HG02571 (cell line): ENCODE measurements at regions not wholly inside any gene's neighbourhood (a gene's known extent, or its start where the extent isn't known, plus 50 kb on each side); places are given as distances from the start of the nearest gene placed in this dataset.
"Not testable (repeated sequence)": the region's sequence is repeated elsewhere in the genome, so short reads cannot be mapped to it uniquely, and the experiment has no call there.

Experiments used
- ATAC-seq: cut with Tn5 transposase; IDR thresholded peaks from one replicate; pipeline ENCODE4 v1.9.1; 2021; ENCODE audit warnings: mild to moderate bottlenecking, moderate library complexity; ENCODE audit not compliant: unreplicated experiment

- ATAC-seq, result no peak
Measured at GRCh38 chr4:120209706-120210105, 143.1 kb upstream of the MAD2L1 start.

DNA sequence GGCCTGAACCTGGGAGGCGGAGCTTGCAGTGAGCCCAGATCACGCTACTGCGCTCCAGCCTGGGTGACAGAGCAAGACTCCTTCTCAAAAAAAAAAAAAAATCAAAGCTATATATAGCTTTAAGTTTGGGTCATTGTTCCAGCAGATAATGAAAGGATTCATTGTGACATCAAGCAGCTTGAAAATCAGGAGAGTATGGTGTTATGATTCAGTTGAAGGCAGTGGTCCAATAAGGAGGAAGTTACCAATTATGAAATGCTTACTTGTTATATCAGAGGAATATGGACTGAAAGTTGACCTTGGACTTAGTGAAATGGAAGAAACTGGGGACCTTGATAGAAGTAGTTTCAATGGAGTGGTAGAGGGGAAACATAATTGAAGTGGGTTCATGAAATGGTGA is 140.4 kb upstream of the MAD2L1 start:
- no peak for ATAC-seq

DNA sequence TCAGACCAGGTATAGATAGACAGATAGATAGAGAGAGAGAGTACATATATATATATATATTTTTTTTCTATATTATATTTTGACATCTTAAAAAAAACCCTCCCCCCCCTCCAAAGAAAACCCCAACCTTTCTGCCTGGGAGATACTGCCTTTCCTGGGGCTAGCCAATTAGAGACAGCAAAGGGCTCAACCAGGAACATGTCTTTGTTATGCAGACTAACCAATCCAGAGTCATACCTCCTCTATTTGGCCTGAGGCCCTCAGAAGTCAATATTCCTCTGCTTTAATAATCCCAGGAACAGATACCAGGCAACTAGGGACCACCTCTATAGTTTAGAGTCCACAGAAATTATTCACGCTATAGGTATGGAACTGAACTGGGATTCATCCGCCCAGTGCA is 135.6 kb upstream of the MAD2L1 start:
- ATAC-seq, result no peak

DNA sequence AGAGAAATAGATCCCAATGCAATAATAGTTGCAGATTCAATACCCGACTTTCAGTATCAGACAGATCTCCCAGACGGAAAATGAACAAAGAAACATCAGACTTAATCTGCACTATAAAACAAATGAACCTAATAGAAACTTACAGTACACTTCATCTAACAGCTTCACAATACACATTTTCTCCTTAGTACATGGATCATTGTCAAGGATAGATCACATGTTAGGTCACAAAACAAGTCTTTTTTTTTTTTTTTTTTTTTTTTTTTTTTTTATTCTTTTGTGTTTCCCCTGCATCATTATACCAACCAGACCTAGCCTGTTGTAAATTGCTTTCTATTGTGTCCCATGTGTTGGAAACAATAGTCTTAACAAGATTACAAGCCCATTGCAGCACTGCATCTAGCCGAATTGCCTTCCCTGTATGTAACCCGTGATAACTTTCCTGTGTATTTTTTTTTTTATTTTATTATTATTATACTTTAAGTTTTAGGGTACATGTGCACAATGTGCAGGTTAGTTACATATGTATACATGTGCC is 134.0 kb upstream of the MAD2L1 start:
- ATAC-seq, result not testable (repeated sequence)

DNA sequence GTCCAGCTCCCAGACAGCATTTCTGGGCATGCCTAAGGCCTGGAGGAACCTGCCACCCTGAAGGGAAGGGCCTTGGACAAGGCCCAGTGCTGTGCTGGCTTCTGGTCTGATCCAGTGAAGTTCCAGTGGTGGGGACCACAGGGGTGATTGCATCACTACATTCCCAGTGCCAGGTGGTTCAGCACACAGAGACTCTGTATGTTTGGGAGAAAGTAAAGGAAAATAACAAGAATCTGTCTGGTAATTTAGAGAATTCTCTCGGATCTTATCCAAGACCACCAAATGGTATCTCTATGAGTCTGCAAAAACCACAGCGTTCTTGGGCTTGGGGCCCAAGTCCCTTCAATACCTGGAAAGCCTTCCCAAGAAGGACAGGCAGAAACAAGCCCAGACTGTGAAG is 131.8 kb upstream of the MAD2L1 start:
- ATAC-seq, result no peak

DNA sequence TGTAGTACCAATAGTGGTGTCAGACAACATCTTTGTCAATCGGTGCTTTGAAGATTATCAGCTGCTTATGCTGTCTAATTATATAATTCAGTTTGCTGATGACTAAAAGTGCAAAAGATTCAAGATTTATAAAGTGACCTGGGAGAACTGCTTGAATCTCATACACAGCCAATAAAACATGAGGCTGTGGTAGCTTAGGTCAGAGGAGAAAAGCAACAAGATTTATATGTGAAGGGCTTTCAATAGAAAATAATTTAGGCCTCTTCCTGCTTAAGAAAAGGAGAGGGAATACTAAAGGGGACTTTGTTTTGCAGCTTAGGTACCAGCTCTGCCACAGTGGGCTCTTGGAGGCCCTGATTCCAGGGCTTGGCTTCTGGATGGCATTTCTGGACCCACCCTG is 111.0 kb upstream of the MAD2L1 start:
- no peak for ATAC-seq

GRCh38 chr4:120175272-120175671 is 108.6 kb upstream of the MAD2L1 start:
- no peak for ATAC-seq

- ATAC-seq, result no peak
Measured at GRCh38 chr4:120163895-120164294, 97.2 kb upstream of the MAD2L1 start.

GRCh38 chr4:120158841-120159463 is 92.3 kb upstream of the MAD2L1 start:
- ATAC-seq, result no peak

- no peak for ATAC-seq
Measured at GRCh38 chr4:120158046-120158445, 91.4 kb upstream of the MAD2L1 start.

DNA sequence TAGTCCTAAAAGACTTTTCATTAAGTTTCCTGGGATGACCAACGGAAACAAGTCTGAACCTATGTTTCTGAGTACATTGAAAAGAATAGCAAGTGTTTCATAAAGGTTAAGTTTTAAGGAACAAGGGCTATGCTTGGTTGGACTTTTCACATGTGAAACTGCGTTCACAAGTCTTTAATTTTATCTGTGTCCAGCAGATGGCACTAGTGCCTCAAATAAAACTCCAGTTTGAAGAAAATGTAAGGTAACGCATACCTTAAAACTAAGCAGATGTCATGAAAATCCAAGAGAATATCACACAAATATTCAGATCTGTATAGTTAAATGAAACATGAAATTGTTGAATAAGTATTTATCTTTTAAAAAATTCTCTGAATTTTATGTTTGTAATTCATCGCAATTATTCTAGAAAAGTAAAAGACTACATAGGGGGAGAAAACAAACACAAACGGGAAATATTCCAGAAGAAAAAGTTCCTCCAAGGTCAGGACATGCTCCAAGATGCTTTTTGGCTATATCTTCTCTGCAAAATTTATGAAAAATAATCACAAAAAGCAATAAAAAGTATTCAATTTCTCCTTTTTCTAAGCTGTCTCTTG is 89.6 kb upstream of the MAD2L1 start:
- ATAC-seq, result no peak

DNA sequence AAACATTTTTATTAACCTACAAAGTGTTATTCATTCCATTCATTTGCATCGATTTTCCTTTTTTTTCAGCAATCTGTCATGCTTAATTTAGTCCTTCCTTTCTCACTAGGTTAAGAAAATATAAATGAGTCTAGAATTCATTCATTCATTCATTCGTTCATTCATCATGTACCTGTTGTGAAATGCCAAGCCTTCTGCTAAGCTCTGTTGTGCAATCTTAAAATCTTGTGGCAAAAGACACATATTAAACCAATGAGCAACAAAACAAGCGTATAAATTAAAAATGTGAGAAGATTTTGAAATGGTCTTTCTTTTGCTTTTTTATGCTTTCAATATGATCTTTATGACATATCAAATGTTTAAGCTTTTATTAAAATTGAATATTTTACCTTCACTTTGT is 88.6 kb upstream of the MAD2L1 start:
- no peak for ATAC-seq

GRCh38 chr4:120144634-120145033 is 78.0 kb upstream of the MAD2L1 start:
- ATAC-seq, result no peak

GRCh38 chr4:120144041-120144440 is 77.4 kb upstream of the MAD2L1 start:
- no peak for ATAC-seq

GRCh38 chr4:120139392-120139791 is 72.7 kb upstream of the MAD2L1 start:
- ATAC-seq, result no peak

GRCh38 chr4:120132935-120133334 is 66.3 kb upstream of the MAD2L1 start:
- ATAC-seq, result no peak

GRCh38 chr4:120130786-120131185 is 64.1 kb upstream of the MAD2L1 start:
- ATAC-seq, result no peak
